ENCODE measurements at regions not wholly inside any gene's neighbourhood (a gene's known extent, or its start where the extent isn't known, plus 50 kb on each side); places are given as distances from the start of the nearest gene placed in this dataset.

- TF ChIP-seq ZSCAN4 (tag by site-specific recombination; IDR thresholded peaks at IDR 0.05) (no peak), ZNF561 (tag by site-specific recombination; IDR thresholded peaks at IDR 0.05; ENCODE audit: borderline replicate concordance) (peak; percentile 32; the same call in 1 of the 2 replicates), ZBTB48 (tag by site-specific recombination; IDR thresholded peaks at IDR 0.05) (peak; percentile 47; the same call in 1 of the 2 replicates), KLF9 (tag by site-specific recombination; IDR thresholded peaks at IDR 0.05; ENCODE audit: low read depth) (0 out of 2 replicates have a peak, but pooled peaks have one; percentile 31), ZBTB26 (tag by site-specific recombination; optimal IDR thresholded peaks at IDR 0.05) (peak; percentile 67), ZNF341 (tag by site-specific recombination; IDR thresholded peaks at IDR 0.05; ENCODE audit: low read depth) (peak; percentile 70), EGR2 (tag by site-specific recombination; IDR thresholded peaks at IDR 0.05; ENCODE audit: low read depth) (peak; percentile 35; the same call in 1 of the 2 replicates), OSR2 (tag by site-specific recombination; IDR thresholded peaks at IDR 0.05) (0 out of 2 replicates have a peak, but pooled peaks have one; percentile 26), ZNF792 (tag by site-specific recombination; IDR thresholded peaks at IDR 0.05) (no peak), ZNF510 (tag by site-specific recombination; IDR thresholded peaks at IDR 0.05; ENCODE audit: insufficient replicate concordance) (no peak), ZNF354C (tag by site-specific recombination; IDR thresholded peaks at IDR 0.05; ENCODE audit: borderline replicate concordance, low read depth) (no peak), ZNF433 (tag by site-specific recombination; IDR thresholded peaks at IDR 0.05; ENCODE audit: low read depth) (no peak), ZBTB6 (tag by site-specific recombination; IDR thresholded peaks at IDR 0.05) (0 out of 2 replicates have a peak, but pooled peaks have one; percentile 41), ZNF701 (tag by site-specific recombination; IDR thresholded peaks at IDR 0.05) (no peak), ZNF132 (tag by site-specific recombination; IDR thresholded peaks at IDR 0.05; ENCODE audit: borderline replicate concordance) (no peak), IKZF3 (tag by site-specific recombination; IDR thresholded peaks at IDR 0.05) (peak; percentile 82), ZNF223 (tag by site-specific recombination; IDR thresholded peaks at IDR 0.05) (no peak), ZNF214 (tag by site-specific recombination; IDR thresholded peaks at IDR 0.05; ENCODE audit: borderline replicate concordance) (no peak)
Measured at GRCh38 chr15:29570948-29571791, 251.1 kb downstream of the TJP1 start (continued).

- ChIA-PET POLR2A (no interaction called here), CTCF (interaction anchor here (0.6 kb wide), 1 partner anchor 29 kb away, joined by 3 read pairs; no protein-coding TSS in a partner anchor)
- Histone ChIP-seq H3K9me3 (ENCODE audit: control insufficient read depth, insufficient read depth, low read depth, low read length) (no peaks in the 10 kb centered on the region), H3K4me3 (ENCODE audit: low read depth, low read length) (peak overlapping the region; percentile 59), H3K4me1 (ENCODE audit: control insufficient read depth, insufficient read depth, low read length) (peaks cover 16% of the 10 kb centered on the region), H3K27ac (ENCODE audit: extremely low read depth, low read depth, low read length) (peak overlapping the region; percentile 58; the same call in 1 of the 2 replicates), H3K36me3 (ENCODE audit: control insufficient read depth in 2 of 2, insufficient read depth in 1 of 2, low read length in 2 of 2) (no peaks in the 10 kb centered on the region)
- TF ChIP-seq ZBTB20 (tag by site-specific recombination; IDR thresholded peaks at IDR 0.05) (peak; percentile 47; the same call in 1 of the 2 replicates), ZNF239 (tag by site-specific recombination; IDR thresholded peaks at IDR 0.05) (no peak), ZFP3 (tag by site-specific recombination; IDR thresholded peaks at IDR 0.05; ENCODE audit: low read depth) (no peak), ZNF558 (tag by site-specific recombination; IDR thresholded peaks at IDR 0.05) (no peak), ZNF398 (tag by site-specific recombination; IDR thresholded peaks at IDR 0.05) (no peak), PBX3 (CRISPR knock-in tag; IDR thresholded peaks at IDR 0.05) (0 out of 2 replicates have a peak, but pooled peaks have one; percentile 26), SCRT2 (tag by site-specific recombination; IDR thresholded peaks at IDR 0.05) (no peak), IKZF3 (tag by site-specific recombination; IDR thresholded peaks at IDR 0.05) (no peak), ZNF274 (IDR thresholded peaks at IDR 0.05; ENCODE audit: low read length) (no peak), ZNF274 (tag by site-specific recombination; IDR thresholded peaks at IDR 0.05; ENCODE audit: borderline replicate concordance) (no peak), ZNF654 (tag by site-specific recombination; IDR thresholded peaks at IDR 0.05; ENCODE audit: low read depth) (no peak)
Measured at GRCh38 chr15:29570121-29570947, 251.9 kb downstream of the TJP1 start.
